Mesendoderm (in vitro differentiated cells): ENCODE measurements at regions not wholly inside any gene's neighbourhood (a gene's known extent, or its start where the extent isn't known, plus 50 kb on each side); places are given as distances from the start of the nearest gene placed in this dataset.

Experiments
- DNase-seq: peaks from one replicate; pipeline ENCODE4 v3.0.0; 2013
- H2AK5ac ChIP-seq: 2 replicates; pipeline ENCODE4 v1.6.1; 2013; ENCODE audit warnings: low read length, inconsistent platforms
- H2BK120ac ChIP-seq: 2 replicates; pipeline ENCODE4 v1.6.1; 2013; ENCODE audit warnings: low read depth, mild to moderate bottlenecking, low read length, moderate library complexity, mixed read lengths
- H2BK15ac ChIP-seq: replicated peaks from 2 replicates; pipeline ENCODE4 v1.6.1; 2013; ENCODE audit warnings: low read depth, mild to moderate bottlenecking, moderate library complexity
- H2BK5ac ChIP-seq: 2 replicates; pipeline ENCODE4 v1.6.1; 2013; ENCODE audit warnings: low read length, inconsistent platforms
- H3K18ac ChIP-seq: 2 replicates; pipeline ENCODE4 v1.6.1; 2013; ENCODE audit warnings: mild to moderate bottlenecking, low read length, mixed read lengths
- H3K23ac ChIP-seq: one replicate; pipeline ENCODE4 v1.6.1; 2013; ENCODE audit warnings: low read length
- H3K27ac ChIP-seq: 2 replicates; pipeline ENCODE4 v1.5.1; 2013; ENCODE audit warnings: low read depth, mild to moderate bottlenecking, inconsistent platforms, low read length, moderate library complexity
- H3K27me3 ChIP-seq: 2 replicates; pipeline ENCODE4 v1.6.1; 2013; ENCODE audit warnings: low read length, control low read depth, mild to moderate bottlenecking, inconsistent platforms; ENCODE audit not compliant: insufficient read depth, poor library complexity
- H3K36me3 ChIP-seq: 2 replicates; pipeline ENCODE4 v1.6.1; 2013; ENCODE audit warnings: low read length, inconsistent platforms; ENCODE audit not compliant: control insufficient read depth, insufficient read depth
- H3K4ac ChIP-seq: one replicate; pipeline ENCODE4 v1.6.1; 2013; ENCODE audit warnings: low read depth, mild to moderate bottlenecking, low read length, moderate library complexity
- H3K4me1 ChIP-seq: 2 replicates; pipeline ENCODE4 v1.6.1; 2013; ENCODE audit warnings: low read depth, low read length, inconsistent platforms; ENCODE audit not compliant: control insufficient read depth
- H3K4me2 ChIP-seq: 2 replicates; pipeline ENCODE4 v1.6.1; 2013; ENCODE audit warnings: low read length
- H3K4me3 ChIP-seq: 2 replicates; pipeline ENCODE4 v1.5.1; 2013; ENCODE audit warnings: mild to moderate bottlenecking, low read length
- H3K56ac ChIP-seq: one replicate; pipeline ENCODE4 v1.6.1; 2013; ENCODE audit warnings: low read length
- H3K79me1 ChIP-seq: 2 replicates; pipeline ENCODE4 v1.6.1; 2013; ENCODE audit warnings: low read length, inconsistent platforms
- H3K79me2 ChIP-seq: 2 replicates; pipeline ENCODE4 v1.6.1; 2013; ENCODE audit warnings: mild to moderate bottlenecking, low read length; ENCODE audit not compliant: control insufficient read depth, insufficient read depth
- H3K9ac ChIP-seq: 2 replicates; pipeline ENCODE4 v1.6.1; 2013; ENCODE audit warnings: low read length, inconsistent platforms
- H4K5ac ChIP-seq: one replicate; pipeline ENCODE4 v1.6.1; 2013; ENCODE audit warnings: low read length
- H4K8ac ChIP-seq: one replicate; pipeline ENCODE4 v1.6.1; 2013; ENCODE audit warnings: low read depth, mild to moderate bottlenecking, control low read depth, low read length, moderate library complexity
- WGBS: extraction: QIAGEN DNeasy Blood & Tissue Kit; methylation state at CpG from one replicate; pipeline ENCODE4 v1.1.7; 2013; ENCODE audit warnings: low lambda C conversion rate, missing lambda C conversion rate; ENCODE audit not compliant: insufficient coverage; ENCODE audit errors: extremely low coverage; 5-methylcytosine and 5-hydroxymethylcytosine counted together

- no peak overlapping the region for H2BK120ac ChIP-seq
- H3K23ac ChIP-seq = no peak overlapping the region
- no peak overlapping the region for H3K27ac ChIP-seq
- H3K79me2 ChIP-seq = no peaks in the 10 kb centered on the region
- no peaks in the 10 kb centered on the region for H3K79me1 ChIP-seq
- H3K9ac ChIP-seq = no peak overlapping the region
- no peak overlapping the region for H2AK5ac ChIP-seq
- H3K4ac ChIP-seq = no peak overlapping the region
- no CpG with 5 or more reads among the region's 2 CpGs for WGBS
- no peak overlapping the region for H4K5ac ChIP-seq
- no peak overlapping the region for H2BK15ac ChIP-seq
- H3K56ac ChIP-seq = no peak overlapping the region
- H3K4me2 ChIP-seq = no peak overlapping the region
- no peak overlapping the region for H3K18ac ChIP-seq
- no peak overlapping the region for H2BK5ac ChIP-seq
- no peak overlapping the region for H3K4me3 ChIP-seq
- H3K4me1 ChIP-seq = peaks cover 3% of the 10 kb centered on the region
- H3K27me3 ChIP-seq = no peaks in the 10 kb centered on the region
- H3K36me3 ChIP-seq = no peaks in the 10 kb centered on the region
- no peak overlapping the region for H4K8ac ChIP-seq
- peak; percentile 75 for DNase-seq
These were observed 145.3 kb upstream of the ZNF462 start for GRCh38 chr9:106717686-106718085.

- H3K79me1 ChIP-seq = no peaks in the 10 kb centered on the region
- H2BK15ac ChIP-seq = no peak overlapping the region
- H3K18ac ChIP-seq = no peak overlapping the region
- H3K4me3 ChIP-seq = no peak overlapping the region
- H3K4me1 ChIP-seq = peaks cover 3% of the 10 kb centered on the region
- no peak overlapping the region for H3K23ac ChIP-seq
- H3K9ac ChIP-seq = no peak overlapping the region
- no peak overlapping the region for H3K4me2 ChIP-seq
- H3K4ac ChIP-seq = no peak overlapping the region
- H3K36me3 ChIP-seq = no peaks in the 10 kb centered on the region
- no peak overlapping the region for H4K8ac ChIP-seq
- DNase-seq = no peak
- no peak overlapping the region for H3K27ac ChIP-seq
- no peak overlapping the region for H2AK5ac ChIP-seq
- H3K79me2 ChIP-seq = no peaks in the 10 kb centered on the region
- H2BK5ac ChIP-seq = no peak overlapping the region
- H4K5ac ChIP-seq = no peak overlapping the region
- H2BK120ac ChIP-seq = no peak overlapping the region
- H3K56ac ChIP-seq = no peak overlapping the region
- H3K27me3 ChIP-seq = no peaks in the 10 kb centered on the region
These were observed 144.0 kb upstream of the ZNF462 start for GRCh38 chr9:106718936-106719335.

- H3K9ac ChIP-seq = no peak overlapping the region
- no peak overlapping the region for H4K8ac ChIP-seq
- no peaks in the 10 kb centered on the region for H3K79me1 ChIP-seq
- no peak overlapping the region for H2BK5ac ChIP-seq
- H3K18ac ChIP-seq = no peak overlapping the region
- peaks cover 3% of the 10 kb centered on the region for H3K4me1 ChIP-seq
- H4K5ac ChIP-seq = no peak overlapping the region
- H2BK15ac ChIP-seq = no peak overlapping the region
- no peak overlapping the region for H2AK5ac ChIP-seq
- H3K27me3 ChIP-seq = no peaks in the 10 kb centered on the region
- H3K56ac ChIP-seq = no peak overlapping the region
- no peak overlapping the region for H2BK120ac ChIP-seq
- H3K4me3 ChIP-seq = no peak overlapping the region
- no peak overlapping the region for H3K4ac ChIP-seq
- H3K23ac ChIP-seq = no peak overlapping the region
- H3K36me3 ChIP-seq = no peaks in the 10 kb centered on the region
- no peak overlapping the region for H3K4me2 ChIP-seq
- no peak for DNase-seq
- H3K79me2 ChIP-seq = no peaks in the 10 kb centered on the region
- H3K27ac ChIP-seq = no peak overlapping the region
- no CpG with 5 or more reads among the region's 4 CpGs for WGBS
These were observed 140.8 kb upstream of the ZNF462 start for GRCh38 chr9:106722051-106722753.

DNA sequence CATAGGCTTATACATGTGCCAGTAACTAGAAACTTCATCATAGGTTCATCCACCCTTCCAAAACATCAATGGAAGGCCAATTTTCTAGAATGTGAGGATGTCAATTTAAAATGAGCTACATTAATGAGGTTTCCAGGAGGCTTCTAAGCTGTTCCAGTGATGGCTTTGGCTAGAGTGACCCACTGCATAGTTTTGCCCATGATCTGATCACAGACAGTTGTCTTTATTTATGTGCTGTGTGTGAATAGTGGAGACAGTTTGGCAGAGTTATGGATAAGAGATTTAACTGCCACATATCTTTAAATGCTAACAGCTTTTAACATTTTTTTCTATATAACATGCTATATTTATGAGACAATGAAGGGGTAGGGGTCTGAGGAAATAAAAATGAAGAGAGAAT is 139.0 kb upstream of the ZNF462 start:
- H3K4me1 ChIP-seq = no peaks in the 10 kb centered on the region
- no peak overlapping the region for H2BK15ac ChIP-seq
- no peak overlapping the region for H4K5ac ChIP-seq
- H2AK5ac ChIP-seq = no peak overlapping the region
- DNase-seq = no peak
- no peak overlapping the region for H2BK120ac ChIP-seq
- H3K36me3 ChIP-seq = no peaks in the 10 kb centered on the region
- no peak overlapping the region for H3K4me2 ChIP-seq
- H3K27me3 ChIP-seq = no peaks in the 10 kb centered on the region
- no peak overlapping the region for H3K4me3 ChIP-seq
- H2BK5ac ChIP-seq = no peak overlapping the region
- no peak overlapping the region for H3K4ac ChIP-seq
- H3K56ac ChIP-seq = no peak overlapping the region
- no peak overlapping the region for H3K23ac ChIP-seq
- H3K18ac ChIP-seq = no peak overlapping the region
- H3K9ac ChIP-seq = no peak overlapping the region
- H3K79me1 ChIP-seq = no peaks in the 10 kb centered on the region
- no peak overlapping the region for H3K27ac ChIP-seq
- no peaks in the 10 kb centered on the region for H3K79me2 ChIP-seq
- H4K8ac ChIP-seq = no peak overlapping the region

- no CpG with 5 or more reads among the region's 2 CpGs for WGBS
- Histone ChIP-seq H3K27me3 (no peaks in the 10 kb centered on the region), H3K4me3 (no peak overlapping the region), H2BK15ac (no peak overlapping the region), H3K4me1 (no peaks in the 10 kb centered on the region), H3K36me3 (no peaks in the 10 kb centered on the region), H2BK5ac (no peak overlapping the region), H4K8ac (no peak overlapping the region), H3K56ac (no peak overlapping the region), H2AK5ac (no peak overlapping the region), H3K27ac (no peak overlapping the region), H3K18ac (no peak overlapping the region), H2BK120ac (no peak overlapping the region), H4K5ac (no peak overlapping the region), H3K4ac (no peak overlapping the region), H3K9ac (no peak overlapping the region), H3K79me2 (no peaks in the 10 kb centered on the region), H3K79me1 (no peaks in the 10 kb centered on the region), H3K23ac (no peak overlapping the region), H3K4me2 (no peak overlapping the region)
- DNase-seq = no peak
These were observed 138.4 kb upstream of the ZNF462 start for GRCh38 chr9:106724566-106724965.

- no peaks in the 10 kb centered on the region for H3K4me1 ChIP-seq
These were observed 136.7 kb upstream of the ZNF462 start for GRCh38 chr9:106726070-106726815.

More at GRCh38 chr9:106726070-106726815, 136.7 kb upstream of the ZNF462 start:
- H3K18ac ChIP-seq = no peak overlapping the region
- no peak overlapping the region for H2AK5ac ChIP-seq
- DNase-seq = no peak
- no peaks in the 10 kb centered on the region for H3K79me2 ChIP-seq
- H2BK5ac ChIP-seq = no peak overlapping the region
- H3K4me2 ChIP-seq = no peak overlapping the region
- H3K4me3 ChIP-seq = no peak overlapping the region
- no peak overlapping the region for H3K4ac ChIP-seq
- no peak overlapping the region for H2BK15ac ChIP-seq
- no peak overlapping the region for H3K27ac ChIP-seq
- no peak overlapping the region for H2BK120ac ChIP-seq
- no peak overlapping the region for H3K23ac ChIP-seq
- no peak overlapping the region for H4K8ac ChIP-seq
- no CpG with 5 or more reads among the region's 5 CpGs for WGBS
- no peak overlapping the region for H3K56ac ChIP-seq
- H3K27me3 ChIP-seq = no peaks in the 10 kb centered on the region
- no peaks in the 10 kb centered on the region for H3K36me3 ChIP-seq
- no peak overlapping the region for H3K9ac ChIP-seq
- H3K79me1 ChIP-seq = no peaks in the 10 kb centered on the region
- no peak overlapping the region for H4K5ac ChIP-seq
